Mesenchymal stem cell (in vitro differentiated cells and primary cell): ENCODE measurements at regions not wholly inside any gene's neighbourhood (a gene's known extent, or its start where the extent isn't known, plus 50 kb on each side); places are given as distances from the start of the nearest gene placed in this dataset.

Experiments
- DNase-seq: peaks from one replicate; pipeline ENCODE4 v3.0.0-alpha.2; 2013
- H2AFZ ChIP-seq: one replicate; pipeline ENCODE4 v1.6.1; 2013; ENCODE audit warnings: low read depth, mild to moderate bottlenecking, control low read depth, inconsistent platforms, low read length, moderate library complexity
- H2AK5ac ChIP-seq: 2 replicates; pipeline ENCODE4 v1.6.1; 2013; ENCODE audit warnings: low read length, moderate library complexity, mild to moderate bottlenecking, inconsistent platforms; ENCODE audit not compliant: severe bottlenecking
- H2BK120ac ChIP-seq: one replicate; pipeline ENCODE4 v1.6.1; 2013; ENCODE audit warnings: low read depth, mild to moderate bottlenecking, inconsistent platforms, low read length, moderate library complexity
- H2BK12ac ChIP-seq, 2 experiments: one replicate each; pipeline ENCODE4 v1.6.1; 2013; ENCODE audit warnings: inconsistent platforms in 2 of 2, low read length in 2 of 2, mild to moderate bottlenecking in 2 of 2, moderate library complexity in 2 of 2, control low read depth in 1 of 2
- H2BK15ac ChIP-seq: one replicate; pipeline ENCODE4 v1.6.1; 2013; ENCODE audit warnings: mild to moderate bottlenecking, low read depth, inconsistent platforms; ENCODE audit not compliant: poor library complexity, severe bottlenecking
- H2BK5ac ChIP-seq: 2 replicates; pipeline ENCODE4 v1.6.1; 2013; ENCODE audit warnings: low read depth, mild to moderate bottlenecking, low read length, control low read depth, inconsistent platforms; ENCODE audit not compliant: poor library complexity, severe bottlenecking
- H3K14ac ChIP-seq, 2 experiments: one replicate each; pipeline ENCODE4 v1.6.1; 2013; ENCODE audit warnings: inconsistent platforms in 2 of 2, low read length in 2 of 2, control low read depth in 1 of 2, mild to moderate bottlenecking in 1 of 2, moderate library complexity in 1 of 2
- H3K18ac ChIP-seq, 2 experiments: one replicate each; pipeline ENCODE4 v1.6.1; 2013; ENCODE audit warnings: inconsistent platforms in 2 of 2, low read length in 2 of 2, control low read depth in 1 of 2, low read depth in 1 of 2, mild to moderate bottlenecking in 1 of 2
- H3K23ac ChIP-seq, 2 experiments: one replicate each; pipeline ENCODE4 v1.6.1; 2013; ENCODE audit warnings: inconsistent platforms in 2 of 2, low read length in 2 of 2, mild to moderate bottlenecking in 2 of 2, moderate library complexity in 2 of 2, control low read depth in 1 of 2
- H3K27ac ChIP-seq: 2 replicates; pipeline ENCODE4 v1.5.1; 2013; ENCODE audit warnings: mild to moderate bottlenecking, moderate library complexity, low read length, control low read depth, inconsistent platforms; ENCODE audit not compliant: poor library complexity, severe bottlenecking
- H3K27me3 ChIP-seq, 2 experiments: 2 replicates each; pipeline versions ENCODE4 v1.6.1 to v1.7.0; 2013; ENCODE audit warnings: low read length in 2 of 2, mild to moderate bottlenecking in 2 of 2, moderate library complexity in 2 of 2, control low read depth in 1 of 2, inconsistent platforms in 1 of 2; ENCODE audit not compliant: control insufficient read depth in 1 of 2, insufficient read depth in 1 of 2
- H3K36me3 ChIP-seq, 2 experiments: 2 replicates each; pipeline versions ENCODE4 v1.6.1 to v1.7.0; 2013; ENCODE audit warnings: low read length in 2 of 2, control low read depth in 1 of 2, inconsistent platforms in 1 of 2, low read depth in 1 of 2, mild to moderate bottlenecking in 1 of 2; ENCODE audit not compliant: insufficient read depth in 2 of 2, control insufficient read depth in 1 of 2
- H3K4ac ChIP-seq, 2 experiments: one replicate each; pipeline ENCODE4 v1.6.1; 2013; ENCODE audit warnings: inconsistent platforms in 2 of 2, low read length in 2 of 2, mild to moderate bottlenecking in 2 of 2, moderate library complexity in 2 of 2, control low read depth in 1 of 2, low read depth in 1 of 2
- H3K4me1 ChIP-seq: 2 replicates; pipeline ENCODE4 v1.6.1; 2013; ENCODE audit warnings: low read depth, low read length, control low read depth; ENCODE audit not compliant: control insufficient read depth, insufficient read depth
- H3K4me2 ChIP-seq: 2 replicates; pipeline ENCODE4 v1.6.1; 2013; ENCODE audit warnings: low read length, mild to moderate bottlenecking, inconsistent platforms; ENCODE audit not compliant: poor library complexity, severe bottlenecking
- H3K4me3 ChIP-seq, 2 experiments: 2 replicates each; pipeline versions ENCODE4 v1.5.1 to v1.7.0; 2013; ENCODE audit warnings: low read length in 2 of 2, mild to moderate bottlenecking in 2 of 2, control low read depth in 1 of 2, low read depth in 1 of 2; ENCODE audit not compliant: insufficient read depth in 1 of 2
- H3K79me1 ChIP-seq: replicated peaks from 2 replicates; pipeline ENCODE4 v1.6.1; 2013; ENCODE audit warnings: mild to moderate bottlenecking, control low read depth, low read length, inconsistent platforms; ENCODE audit not compliant: poor library complexity, severe bottlenecking
- H3K9ac ChIP-seq: 2 replicates; pipeline ENCODE4 v1.7.0; 2013; ENCODE audit warnings: mild to moderate bottlenecking, low read length, moderate library complexity
- H3K9me3 ChIP-seq: 2 replicates; pipeline ENCODE4 v1.7.0; 2013; ENCODE audit warnings: mild to moderate bottlenecking, low read length; ENCODE audit not compliant: control insufficient read depth
- H4K8ac ChIP-seq: one replicate; pipeline ENCODE4 v1.6.1; 2013; ENCODE audit warnings: inconsistent platforms, mild to moderate bottlenecking, low read length, moderate library complexity
- H4K91ac ChIP-seq: one replicate; pipeline ENCODE4 v1.6.1; 2013; ENCODE audit warnings: mild to moderate bottlenecking, low read length, inconsistent platforms
- WGBS: methylation state at CpG from one replicate; pipeline ENCODE4 v1.1.7; 2013; ENCODE audit warnings: mixed read lengths; 5-methylcytosine and 5-hydroxymethylcytosine counted together

- no peaks in the 10 kb centered on the region for H3K4me1 ChIP-seq
These were observed 210.4 kb upstream of the SOX1 start for GRCh38 chr13:111856571-111856970.

GRCh38 chr13:111857336-111857735 is 209.6 kb upstream of the SOX1 start:
- no peak overlapping the region for H3K4me3 ChIP-seq
- WGBS, result 83% methylated on average over 18 of the region's 18 CpGs
- no peak for DNase-seq

More at GRCh38 chr13:111856571-111856970, 210.4 kb upstream of the SOX1 start:
- Histone ChIP-seq H3K27me3 (no peaks in the 10 kb centered on the region), H2BK120ac (no peak overlapping the region), H3K4me3 (no peak overlapping the region), H3K14ac (no peak overlapping the region), H2BK5ac (no peak overlapping the region), H4K91ac (no peak overlapping the region), H3K9ac (no peak overlapping the region), H3K18ac (no peak overlapping the region), H2BK12ac (no peak overlapping the region), H2AFZ (no peak overlapping the region), H3K23ac (no peak overlapping the region), H2AK5ac (no peak overlapping the region), H2BK15ac (no peak overlapping the region), H3K4me2 (no peak overlapping the region), H3K9me3 (peaks cover 3% of the 10 kb centered on the region), H3K27ac (no peak overlapping the region), H3K36me3 (no peaks in the 10 kb centered on the region), H4K8ac (no peak overlapping the region), H3K79me1 (no peaks in the 10 kb centered on the region), H3K4ac (no peak overlapping the region)
- DNase-seq, result no peak
- 87% methylated on average over 9 of the region's 11 CpGs for WGBS

GRCh38 chr13:111857846-111858560 is 208.9 kb upstream of the SOX1 start:
- no peak overlapping the region for H3K18ac ChIP-seq
- no peak overlapping the region for H3K4me3 ChIP-seq
- peaks cover 8% of the 10 kb centered on the region for H3K9me3 ChIP-seq
- no peak overlapping the region for H4K91ac ChIP-seq
- H3K9ac ChIP-seq, result no peak overlapping the region
- no peak overlapping the region for H2BK120ac ChIP-seq
- H3K23ac ChIP-seq, result no peak overlapping the region
- H2AFZ ChIP-seq, result no peak overlapping the region
- no peaks in the 10 kb centered on the region for H3K27me3 ChIP-seq
- H3K36me3 ChIP-seq, result no peaks in the 10 kb centered on the region
- H2BK5ac ChIP-seq, result no peak overlapping the region
- no peak overlapping the region for H4K8ac ChIP-seq
- no peak overlapping the region for H3K27ac ChIP-seq
- WGBS, result 87% methylated on average over 32 of the region's 32 CpGs
- no peak overlapping the region for H2BK15ac ChIP-seq
- H3K4me2 ChIP-seq, result no peak overlapping the region
- no peaks in the 10 kb centered on the region for H3K4me1 ChIP-seq
- DNase-seq, result no peak
- no peak overlapping the region for H3K14ac ChIP-seq
- H3K4ac ChIP-seq, result no peak overlapping the region
- no peak overlapping the region for H2AK5ac ChIP-seq
- H2BK12ac ChIP-seq, result no peak overlapping the region
- H3K79me1 ChIP-seq, result no peaks in the 10 kb centered on the region

More at GRCh38 chr13:111857336-111857735, 209.6 kb upstream of the SOX1 start:
- H2BK120ac ChIP-seq, result no peak overlapping the region
- no peak overlapping the region for H3K18ac ChIP-seq
- H3K4ac ChIP-seq, result no peak overlapping the region
- no peak overlapping the region for H3K27ac ChIP-seq
- H3K23ac ChIP-seq, result no peak overlapping the region
- no peak overlapping the region for H3K4me2 ChIP-seq
- H3K9ac ChIP-seq, result no peak overlapping the region
- H3K9me3 ChIP-seq, result peaks cover 5% of the 10 kb centered on the region
- no peak overlapping the region for H2AFZ ChIP-seq
- H3K14ac ChIP-seq, result no peak overlapping the region
- no peak overlapping the region for H2BK12ac ChIP-seq
- no peak overlapping the region for H2BK5ac ChIP-seq
- no peaks in the 10 kb centered on the region for H3K36me3 ChIP-seq
- H2BK15ac ChIP-seq, result no peak overlapping the region
- H3K4me1 ChIP-seq, result no peaks in the 10 kb centered on the region
- no peak overlapping the region for H4K91ac ChIP-seq
- no peak overlapping the region for H4K8ac ChIP-seq
- H3K27me3 ChIP-seq, result no peaks in the 10 kb centered on the region
- H2AK5ac ChIP-seq, result no peak overlapping the region
- no peaks in the 10 kb centered on the region for H3K79me1 ChIP-seq

GRCh38 chr13:111858571-111858970 is 208.4 kb upstream of the SOX1 start:
- H3K23ac ChIP-seq, result no peak overlapping the region
- H3K4me1 ChIP-seq, result no peaks in the 10 kb centered on the region
- H2BK120ac ChIP-seq, result no peak overlapping the region
- H2BK15ac ChIP-seq, result no peak overlapping the region
- no peak overlapping the region for H3K18ac ChIP-seq
- 81% methylated on average over 14 of the region's 14 CpGs for WGBS
- DNase-seq, result no peak
- H3K9ac ChIP-seq, result no peak overlapping the region
- no peaks in the 10 kb centered on the region for H3K27me3 ChIP-seq
- H3K4me2 ChIP-seq, result no peak overlapping the region
- H3K36me3 ChIP-seq, result no peaks in the 10 kb centered on the region
- no peak overlapping the region for H2BK5ac ChIP-seq
- H3K4me3 ChIP-seq, result no peak overlapping the region
- no peak overlapping the region for H4K91ac ChIP-seq
- H3K14ac ChIP-seq, result no peak overlapping the region
- H3K79me1 ChIP-seq, result no peaks in the 10 kb centered on the region
- H3K4ac ChIP-seq, result no peak overlapping the region
- no peak overlapping the region for H2BK12ac ChIP-seq
- H3K27ac ChIP-seq, result no peak overlapping the region
- H2AFZ ChIP-seq, result no peak overlapping the region
- no peak overlapping the region for H4K8ac ChIP-seq
- no peak overlapping the region for H2AK5ac ChIP-seq
- H3K9me3 ChIP-seq, result peaks cover 8% of the 10 kb centered on the region
